ENCODE measurements at regions not wholly inside any gene's neighbourhood (a gene's known extent, or its start where the extent isn't known, plus 50 kb on each side); places are given as distances from the start of the nearest gene placed in this dataset.
"Not testable (repeated sequence)": the region's sequence is repeated elsewhere in the genome, so short reads cannot be mapped to it uniquely, and the experiment has no call there.

- H3K4me3 ChIP-seq (replicated peaks in 1 of 3; ENCODE audit: insufficient read depth in 1 of 3, low read depth in 2 of 3, low read length in 3 of 3); FAIRE-seq; H3K4me2 ChIP-seq (ENCODE audit: low read depth, low read length); in situ Hi-C loops (cut with HindIII; ENCODE audit: extremely low pct_ligation_motif_present, low pct_unique_long_range_greater_than_20kb); intact Hi-C loops (cut with micrococcal nuclease; ENCODE audit: unreplicated experiment); H3K27me3 ChIP-seq (ENCODE audit: control insufficient read depth in 1 of 2, insufficient read depth in 2 of 2, low read length in 2 of 2); DNase-seq (ENCODE audit: low spot score); H3K9ac ChIP-seq (ENCODE audit: insufficient read depth, low read depth, low read length); H3K9me3 ChIP-seq (ENCODE audit: low read length); H3K27ac ChIP-seq (ENCODE audit: extremely low read length, insufficient read depth, low read length); H3K79me2 ChIP-seq (ENCODE audit: insufficient read depth, low read length); H3K4me1 ChIP-seq (ENCODE audit: insufficient read depth, low read length); CTCF ChIA-PET (ENCODE audit: low intra/inter-chr PET ratio, low total read pairs); ATAC-seq; H2AFZ ChIP-seq (ENCODE audit: low read length); BruUV-seq (replicated peaks); H4K20me1 ChIP-seq (ENCODE audit: insufficient read depth, low read length); POLR2A ChIA-PET; H3K36me3 ChIP-seq (replicated peaks in 1 of 2; ENCODE audit: control insufficient read depth in 1 of 2, insufficient read depth in 2 of 2, low read length in 2 of 2): not testable (repeated sequence)
- 98% methylated on average over 15 of the region's 15 CpGs for WGBS (ENCODE audit: low lambda C conversion rate)
These were observed 164.1 kb upstream of the PLGLB2 start for GRCh38 chr2:87583803-87584202.

- H3K9me3 ChIP-seq (ENCODE audit: low read length); CTCF ChIA-PET (ENCODE audit: low intra/inter-chr PET ratio, low total read pairs); DNase-seq (ENCODE audit: low spot score); H3K36me3 ChIP-seq (replicated peaks in 1 of 2; ENCODE audit: control insufficient read depth in 1 of 2, insufficient read depth in 2 of 2, low read length in 2 of 2); H3K9ac ChIP-seq (ENCODE audit: insufficient read depth, low read depth, low read length); POLR2A ChIA-PET; H3K4me1 ChIP-seq (ENCODE audit: insufficient read depth, low read length); H3K4me2 ChIP-seq (ENCODE audit: low read depth, low read length); H3K27me3 ChIP-seq (ENCODE audit: control insufficient read depth in 1 of 2, insufficient read depth in 2 of 2, low read length in 2 of 2); H3K27ac ChIP-seq (ENCODE audit: extremely low read length, insufficient read depth, low read length); ATAC-seq; intact Hi-C loops (cut with micrococcal nuclease; ENCODE audit: unreplicated experiment); in situ Hi-C loops (cut with HindIII; ENCODE audit: extremely low pct_ligation_motif_present, low pct_unique_long_range_greater_than_20kb); H3K4me3 ChIP-seq (replicated peaks in 1 of 3; ENCODE audit: insufficient read depth in 1 of 3, low read depth in 2 of 3, low read length in 3 of 3); FAIRE-seq; H4K20me1 ChIP-seq (ENCODE audit: insufficient read depth, low read length); H3K79me2 ChIP-seq (ENCODE audit: insufficient read depth, low read length); BruUV-seq (replicated peaks); H2AFZ ChIP-seq (ENCODE audit: low read length): not testable (repeated sequence)
- WGBS (ENCODE audit: low lambda C conversion rate): 97% methylated on average over 35 of the region's 35 CpGs
These were observed 163.5 kb upstream of the PLGLB2 start for GRCh38 chr2:87584268-87584906.

- H3K79me2 ChIP-seq (ENCODE audit: insufficient read depth, low read length); H3K9ac ChIP-seq (ENCODE audit: insufficient read depth, low read depth, low read length); ATAC-seq; DNase-seq (ENCODE audit: low spot score); H3K27me3 ChIP-seq (ENCODE audit: control insufficient read depth in 1 of 2, insufficient read depth in 2 of 2, low read length in 2 of 2); H3K9me3 ChIP-seq (ENCODE audit: low read length); H3K4me2 ChIP-seq (ENCODE audit: low read depth, low read length); intact Hi-C loops (cut with micrococcal nuclease; ENCODE audit: unreplicated experiment); H3K36me3 ChIP-seq (replicated peaks in 1 of 2; ENCODE audit: control insufficient read depth in 1 of 2, insufficient read depth in 2 of 2, low read length in 2 of 2); POLR2A ChIA-PET; H3K4me1 ChIP-seq (ENCODE audit: insufficient read depth, low read length); BruUV-seq (replicated peaks); H3K4me3 ChIP-seq (replicated peaks in 1 of 3; ENCODE audit: insufficient read depth in 1 of 3, low read depth in 2 of 3, low read length in 3 of 3); H4K20me1 ChIP-seq (ENCODE audit: insufficient read depth, low read length); H3K27ac ChIP-seq (ENCODE audit: extremely low read length, insufficient read depth, low read length); in situ Hi-C loops (cut with HindIII; ENCODE audit: extremely low pct_ligation_motif_present, low pct_unique_long_range_greater_than_20kb); FAIRE-seq; CTCF ChIA-PET (ENCODE audit: low intra/inter-chr PET ratio, low total read pairs); H2AFZ ChIP-seq (ENCODE audit: low read length): not testable (repeated sequence)
- WGBS (ENCODE audit: low lambda C conversion rate): 100% methylated on average over 1 of the region's 1 CpG
These were observed 160.0 kb upstream of the PLGLB2 start for GRCh38 chr2:87587934-87588333.

GRCh38 chr2:87592974-87593373 is 154.9 kb upstream of the PLGLB2 start:
- H2AFZ ChIP-seq (ENCODE audit: low read length); H3K27me3 ChIP-seq (ENCODE audit: control insufficient read depth in 1 of 2, insufficient read depth in 2 of 2, low read length in 2 of 2); CTCF ChIA-PET (ENCODE audit: low intra/inter-chr PET ratio, low total read pairs); POLR2A ChIA-PET; H3K4me3 ChIP-seq (replicated peaks in 1 of 3; ENCODE audit: insufficient read depth in 1 of 3, low read depth in 2 of 3, low read length in 3 of 3); BruUV-seq (replicated peaks); H3K4me2 ChIP-seq (ENCODE audit: low read depth, low read length); H3K27ac ChIP-seq (ENCODE audit: extremely low read length, insufficient read depth, low read length); H3K9ac ChIP-seq (ENCODE audit: insufficient read depth, low read depth, low read length); intact Hi-C loops (cut with micrococcal nuclease; ENCODE audit: unreplicated experiment); in situ Hi-C loops (cut with HindIII; ENCODE audit: extremely low pct_ligation_motif_present, low pct_unique_long_range_greater_than_20kb); H3K36me3 ChIP-seq (replicated peaks in 1 of 2; ENCODE audit: control insufficient read depth in 1 of 2, insufficient read depth in 2 of 2, low read length in 2 of 2); DNase-seq (ENCODE audit: low spot score); H3K4me1 ChIP-seq (ENCODE audit: insufficient read depth, low read length); H3K79me2 ChIP-seq (ENCODE audit: insufficient read depth, low read length); H4K20me1 ChIP-seq (ENCODE audit: insufficient read depth, low read length); H3K9me3 ChIP-seq (ENCODE audit: low read length); FAIRE-seq; ATAC-seq: not testable (repeated sequence)
- WGBS (ENCODE audit: low lambda C conversion rate): 94% methylated on average over 4 of the region's 4 CpGs
